Omental fat pad (tissue), 3 donors: ENCODE measurements at regions not wholly inside any gene's neighbourhood (a gene's known extent, or its start where the extent isn't known, plus 50 kb on each side); places are given as distances from the start of the nearest gene placed in this dataset.

Experiments
- ATAC-seq: fragments of 150-250 bp; one replicate; pipeline ENCODE4 v1.9.1; 2016; ENCODE audit warnings: mild to moderate bottlenecking, moderate library complexity; ENCODE audit not compliant: low FRiP score
- DNase-seq: peaks from one replicate; pipeline ENCODE4 v3.0.0-alpha.2; 2019; ENCODE audit warnings: low spot score
- CTCF ChIP-seq, 3 donors: fragments of 450-650 bp; IDR thresholded peaks; one replicate each; pipeline ENCODE4 v1.5.1; 2016 to 2017; ENCODE audit warnings: antibody characterized with exemption in 3 of 3, mild to moderate bottlenecking in 3 of 3, moderate library complexity in 2 of 3

GRCh38 chr5:167587772-167588437 lies 703.5 kb upstream of the WWC1 start:
- ATAC-seq = no peak
- TF ChIP-seq CTCF (IDR thresholded peaks at IDR 0.05) = no peak
- DNase-seq = no peak

- no peak for TF ChIP-seq CTCF (IDR thresholded peaks at IDR 0.05)
- DNase-seq (no peak), ATAC-seq (no peak)
These were observed 699.3 kb upstream of the WWC1 start for GRCh38 chr5:167592114-167592513.

GRCh38 chr5:167593329-167594060 lies 698.0 kb upstream of the WWC1 start:
- no peak for DNase-seq
- TF ChIP-seq CTCF (IDR thresholded peaks at IDR 0.05) = no peak
- ATAC-seq = no peak

- DNase-seq (no peak), ATAC-seq (no peak)
- no peak for TF ChIP-seq CTCF (IDR thresholded peaks at IDR 0.05)
These were observed 697.4 kb upstream of the WWC1 start for GRCh38 chr5:167594061-167594435.

GRCh38 chr5:167594750-167595149 lies 696.7 kb upstream of the WWC1 start:
- ATAC-seq = no peak
- no peak for TF ChIP-seq CTCF (IDR thresholded peaks at IDR 0.05)

GRCh38 chr5:167595196-167595595 lies 696.2 kb upstream of the WWC1 start:
- ATAC-seq (no peak), DNase-seq (no peak)
- no peak for TF ChIP-seq CTCF (IDR thresholded peaks at IDR 0.05)

More at GRCh38 chr5:167594750-167595149, 696.7 kb upstream of the WWC1 start:
- DNase-seq = no peak

- ATAC-seq = no peak
These were observed 693.3 kb upstream of the WWC1 start for GRCh38 chr5:167598166-167598565.

More at GRCh38 chr5:167598166-167598565, 693.3 kb upstream of the WWC1 start:
- no peak for TF ChIP-seq CTCF (IDR thresholded peaks at IDR 0.05)
- no peak for DNase-seq
